Hindlimb muscle (tissue), 1 donor: ENCODE measurements at regions not wholly inside any gene's neighbourhood (a gene's known extent, or its start where the extent isn't known, plus 50 kb on each side); places are given as distances from the start of the nearest gene placed in this dataset.
"Not testable (repeated sequence)": the region's sequence is repeated elsewhere in the genome, so short reads cannot be mapped to it uniquely, and the experiment has no call there.

Source experiments
- DNase-seq: peaks from one replicate; pipeline ENCODE4 v3.0.0-alpha.2; 2013

- not testable (repeated sequence) for DNase-seq
Measured at GRCh38 chr12:64552510-64552909, 57.8 kb upstream of the RASSF3 start.

GRCh38 chr12:64553689-64554088, 56.6 kb upstream of the RASSF3 start:
- DNase-seq, result not testable (repeated sequence)

DNA sequence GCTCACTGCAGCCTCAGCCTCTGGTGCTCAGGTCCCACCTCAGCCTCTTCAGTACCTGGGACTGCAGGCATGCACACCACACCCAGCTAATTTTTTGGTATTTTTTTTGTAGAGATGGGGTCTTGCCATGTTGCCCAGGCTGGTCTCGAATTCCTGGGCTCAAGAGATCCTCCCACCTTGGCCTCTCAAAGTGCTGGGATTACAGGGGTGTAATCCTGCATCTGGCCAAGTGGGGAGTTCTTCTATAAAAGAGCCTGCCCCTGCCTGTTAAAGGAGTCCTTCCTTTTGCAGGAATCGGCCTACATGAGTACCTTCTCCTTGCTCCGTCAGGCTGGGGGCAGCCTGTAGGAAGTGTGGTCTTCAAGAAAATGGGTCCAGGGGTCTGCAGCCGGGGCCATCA, 54.1 kb upstream of the RASSF3 start:
- DNase-seq, result no peak

GRCh38 chr12:64558754-64559153, 51.5 kb upstream of the RASSF3 start:
- no peak for DNase-seq

GRCh38 chr12:64560396-64561301, 49.6 kb upstream of the RASSF3 start:
- peak; percentile 55 for DNase-seq
